ENCODE measurements at regions not wholly inside any gene's neighbourhood (a gene's known extent, or its start where the extent isn't known, plus 50 kb on each side); places are given as distances from the start of the nearest gene placed in this dataset.

GRCh38 chr12:14164266-14164665 lies 182.9 kb upstream of the GRIN2B start:
- no TSS peak for BruUV-seq (replicated peaks)
- Histone ChIP-seq H3K9me3 (ENCODE audit: low read depth, low read length, poor library complexity, severe bottlenecking) (no peaks in the 10 kb centered on the region), H3K4me3 (ENCODE audit: low read depth, low read length, poor library complexity, severe bottlenecking) (no peak overlapping the region), H3K27ac (ENCODE audit: low read depth, low read length, poor library complexity, severe bottlenecking) (no peak overlapping the region), H3K27me3 (replicated peaks; ENCODE audit: insufficient read depth, low read depth, low read length, poor library complexity) (peaks cover 4% of the 10 kb centered on the region), H3K36me3 (ENCODE audit: insufficient read depth, low read length, poor library complexity, severe bottlenecking) (no peaks in the 10 kb centered on the region), H3K4me1 (ENCODE audit: insufficient read depth, low read length, poor library complexity, severe bottlenecking) (no peaks in the 10 kb centered on the region)
- ChIA-PET CTCF (no interaction called here), POLR2A (ENCODE audit: low non-redundant PET) (no interaction called here)
- TF ChIP-seq EZH2 (IDR thresholded peaks at IDR 0.05; ENCODE audit: borderline replicate concordance, low read depth, low read length, poor library complexity, severe bottlenecking) (no peak), CTCF (conservative IDR thresholded peaks at IDR 0.05; ENCODE audit: low read depth, low read length) (no peak)
- intact Hi-C loops (cut with micrococcal nuclease; ENCODE audit: unreplicated experiment) = loop anchor here (10.0 kb wide), 1 partner anchor 199 kb away; no protein-coding TSS in a partner anchor
- DNase-seq (ENCODE audit: low spot score) = peak; percentile 38

GRCh38 chr12:14167005-14167628 lies 185.7 kb upstream of the GRIN2B start:
- POLR2A ChIA-PET (ENCODE audit: low non-redundant PET) = no interaction called here
- BruUV-seq (replicated peaks) = no TSS peak
- intact Hi-C loops (cut with micrococcal nuclease; ENCODE audit: unreplicated experiment) = loop anchor here (1.0 to 10.0 kb wide), 4 partner anchors 202 to 890 kb away; no protein-coding TSS in a partner anchor
- TF ChIP-seq CTCF (conservative IDR thresholded peaks at IDR 0.05; ENCODE audit: low read depth, low read length) = peak; percentile 93
- no peak for TF ChIP-seq EZH2 (IDR thresholded peaks at IDR 0.05; ENCODE audit: borderline replicate concordance, low read depth, low read length, poor library complexity, severe bottlenecking)
- Histone ChIP-seq H3K27ac (ENCODE audit: low read depth, low read length, poor library complexity, severe bottlenecking) (no peak overlapping the region), H3K4me3 (ENCODE audit: low read depth, low read length, poor library complexity, severe bottlenecking) (no peak overlapping the region), H3K36me3 (ENCODE audit: insufficient read depth, low read length, poor library complexity, severe bottlenecking) (no peaks in the 10 kb centered on the region), H3K4me1 (ENCODE audit: insufficient read depth, low read length, poor library complexity, severe bottlenecking) (no peaks in the 10 kb centered on the region), H3K27me3 (replicated peaks; ENCODE audit: insufficient read depth, low read depth, low read length, poor library complexity) (peaks cover 4% of the 10 kb centered on the region), H3K9me3 (ENCODE audit: low read depth, low read length, poor library complexity, severe bottlenecking) (no peaks in the 10 kb centered on the region)
- DNase-seq (ENCODE audit: low spot score) = peak; percentile 71
- CTCF ChIA-PET = interaction anchor here (0.6 to 1.2 kb wide), 6 partner anchors 143 to 1251 kb away, joined by 3 to 10 read pairs (median 3); no protein-coding TSS in a partner anchor

- H3K36me3 ChIP-seq (ENCODE audit: insufficient read depth, low read length, poor library complexity, severe bottlenecking) = no peaks in the 10 kb centered on the region
- DNase-seq (ENCODE audit: low spot score) = no peak
- H3K4me1 ChIP-seq (ENCODE audit: insufficient read depth, low read length, poor library complexity, severe bottlenecking) = no peaks in the 10 kb centered on the region
- POLR2A ChIA-PET (ENCODE audit: low non-redundant PET) = no interaction called here
- no peak overlapping the region for H3K4me3 ChIP-seq (ENCODE audit: low read depth, low read length, poor library complexity, severe bottlenecking)
- peaks cover 4% of the 10 kb centered on the region for H3K27me3 ChIP-seq (replicated peaks; ENCODE audit: insufficient read depth, low read depth, low read length, poor library complexity)
- H3K9me3 ChIP-seq (ENCODE audit: low read depth, low read length, poor library complexity, severe bottlenecking) = no peaks in the 10 kb centered on the region
- intact Hi-C loops (cut with micrococcal nuclease; ENCODE audit: unreplicated experiment) = loop anchor here (5.0 to 10.0 kb wide), 3 partner anchors 204 to 892 kb away; no protein-coding TSS in a partner anchor
- no peak for TF ChIP-seq CTCF (conservative IDR thresholded peaks at IDR 0.05; ENCODE audit: low read depth, low read length)
- BruUV-seq (replicated peaks) = no TSS peak
- CTCF ChIA-PET = no interaction called here
- H3K27ac ChIP-seq (ENCODE audit: low read depth, low read length, poor library complexity, severe bottlenecking) = no peak overlapping the region
These were observed 187.9 kb upstream of the GRIN2B start for GRCh38 chr12:14169281-14169680.

All from A673 (cell line).